ENCODE measurements at regions not wholly inside any gene's neighbourhood (a gene's known extent, or its start where the extent isn't known, plus 50 kb on each side); places are given as distances from the start of the nearest gene placed in this dataset.
"Not testable (repeated sequence)": the region's sequence is repeated elsewhere in the genome, so short reads cannot be mapped to it uniquely, and the experiment has no call there.

GRCh38 chr4:96407225-96407624, 567.3 kb downstream of the PDHA2 start (continued):
- TF ChIP-seq BMI1 (IDR thresholded peaks at IDR 0.05; ENCODE audit: borderline replicate concordance): no peak

GRCh38 chr4:96407738-96408463, 568.0 kb downstream of the PDHA2 start:
- 42% methylated on average over 5 of the region's 5 CpGs for WGBS (ENCODE audit: insufficient coverage, insufficient replicate concordance, low lambda C conversion rate, missing lambda C conversion rate)
- no peak overlapping the region for H3K9ac ChIP-seq (ENCODE audit: control insufficient read depth, insufficient read depth, low read length)
- no peaks in the 10 kb centered on the region for H4K20me1 ChIP-seq (ENCODE audit: control insufficient read depth, insufficient read depth)
- no peak for ATAC-seq
- no peak overlapping the region for H3K4me2 ChIP-seq (ENCODE audit: control insufficient read depth, insufficient read depth)
- H2AFZ ChIP-seq (ENCODE audit: control insufficient read depth, low read depth, low read length): no peak overlapping the region
- H3K9me3 ChIP-seq (replicated peaks; ENCODE audit: control insufficient read depth, insufficient read depth, low read length): no peaks in the 10 kb centered on the region
- H3K4me1 ChIP-seq (ENCODE audit: control insufficient read depth, insufficient read depth, low read length): no peaks in the 10 kb centered on the region
- ChIA-PET RAD21 (ENCODE audit: unreplicated experiment) (no interaction called here), CTCF (no interaction called here), SMC1A (ENCODE audit: uncharacterized antibody, unreplicated experiment) (no interaction called here), POLR2A (no interaction called here)
- H3K27me3 ChIP-seq (replicated peaks in 1 of 2; ENCODE audit: control insufficient read depth in 2 of 2, insufficient read depth in 2 of 2, low read length in 1 of 2): no peaks in the 10 kb centered on the region
- in situ Hi-C loops (cut with MboI) (no loop called here), intact Hi-C loops (cut with micrococcal nuclease; ENCODE audit: unreplicated experiment) (no loop called here)
- H3K4me3 ChIP-seq: no peak overlapping the region
- no peak for DNase-seq (ENCODE audit: low read depth, low spot score)
- FAIRE-seq: no peak
- H3K27ac ChIP-seq (ENCODE audit: control insufficient read depth, insufficient read depth): no peak overlapping the region
- no peak for TF ChIP-seq SKIL (IDR thresholded peaks at IDR 0.05; ENCODE audit: low read depth, poor library complexity, severe bottlenecking)
- TF ChIP-seq CEBPB (IDR thresholded peaks at IDR 0.05; ENCODE audit: borderline replicate concordance in 1 of 2, low read depth in 2 of 2, low read length in 2 of 2): no peak
- no peak for TF ChIP-seq MTA3 (IDR thresholded peaks at IDR 0.05; ENCODE audit: borderline replicate concordance, low read length)
- no peak for TF ChIP-seq CHD1 (IDR thresholded peaks at IDR 0.05; ENCODE audit: low read depth, low read length)
- TF ChIP-seq CBFB (IDR thresholded peaks at IDR 0.05; ENCODE audit: low read depth): no peak
- no peak for TF ChIP-seq IRF3 (IDR thresholded peaks at IDR 0.05)
- TF ChIP-seq IKZF2 (IDR thresholded peaks at IDR 0.05): no peak
- no peak for TF ChIP-seq PAX5 (IDR thresholded peaks at IDR 0.05; ENCODE audit: borderline replicate concordance, low read depth, low read length)
- no peak for TF ChIP-seq IRF5 (IDR thresholded peaks at IDR 0.05; ENCODE audit: borderline replicate concordance)
- no TSS peak for BruUV-seq (replicated peaks)
- no peaks in the 10 kb centered on the region for H3K79me2 ChIP-seq (ENCODE audit: control insufficient read depth, insufficient read depth, low read length)
- H3K36me3 ChIP-seq (ENCODE audit: control insufficient read depth in 2 of 2, insufficient read depth in 2 of 2, low read length in 1 of 2): no peaks in the 10 kb centered on the region

GRCh38 chr4:96414853-96415252, 575.0 kb downstream of the PDHA2 start:
- H2AFZ ChIP-seq (ENCODE audit: control insufficient read depth, low read depth, low read length); FAIRE-seq; RAD21 ChIA-PET (ENCODE audit: unreplicated experiment); in situ Hi-C loops (cut with MboI); H3K27me3 ChIP-seq (replicated peaks in 1 of 2; ENCODE audit: control insufficient read depth in 2 of 2, insufficient read depth in 2 of 2, low read length in 1 of 2); H4K20me1 ChIP-seq (ENCODE audit: control insufficient read depth, insufficient read depth); H3K4me2 ChIP-seq (ENCODE audit: control insufficient read depth, insufficient read depth); H3K36me3 ChIP-seq (ENCODE audit: control insufficient read depth in 2 of 2, insufficient read depth in 2 of 2, low read length in 1 of 2); H3K27ac ChIP-seq (ENCODE audit: control insufficient read depth, insufficient read depth); BruUV-seq (replicated peaks); H3K79me2 ChIP-seq (ENCODE audit: control insufficient read depth, insufficient read depth, low read length); H3K4me3 ChIP-seq; CTCF ChIA-PET; intact Hi-C loops (cut with micrococcal nuclease; ENCODE audit: unreplicated experiment); SMC1A ChIA-PET (ENCODE audit: uncharacterized antibody, unreplicated experiment); H3K9me3 ChIP-seq (replicated peaks; ENCODE audit: control insufficient read depth, insufficient read depth, low read length); ATAC-seq; H3K9ac ChIP-seq (ENCODE audit: control insufficient read depth, insufficient read depth, low read length); POLR2A ChIA-PET; DNase-seq (ENCODE audit: low read depth, low spot score); H3K4me1 ChIP-seq (ENCODE audit: control insufficient read depth, insufficient read depth, low read length): not testable (repeated sequence)
- 59% methylated on average over 21 of the region's 21 CpGs for WGBS (ENCODE audit: insufficient coverage, insufficient replicate concordance, low lambda C conversion rate, missing lambda C conversion rate)

Measured in GM12878 (cell line).